Stimulated activated CD8-positive, alpha-beta memory T cell treated with anti-CD3 and anti-CD28 coated beads, Interleukin-12 subunit alpha, Interleukin-12 subunit beta, amount 100 ng/mL, for 1 hour (primary cell): ENCODE measurements at regions not wholly inside any gene's neighbourhood (a gene's known extent, or its start where the extent isn't known, plus 50 kb on each side); places are given as distances from the start of the nearest gene placed in this dataset.
"Not testable (repeated sequence)": the region's sequence is repeated elsewhere in the genome, so short reads cannot be mapped to it uniquely, and the experiment has no call there.

ENCODE experiments used
- DNase-seq: peaks from one replicate; pipeline ENCODE4 v3.0.0-alpha.2; 2020; ENCODE audit warnings: low read depth

DNA sequence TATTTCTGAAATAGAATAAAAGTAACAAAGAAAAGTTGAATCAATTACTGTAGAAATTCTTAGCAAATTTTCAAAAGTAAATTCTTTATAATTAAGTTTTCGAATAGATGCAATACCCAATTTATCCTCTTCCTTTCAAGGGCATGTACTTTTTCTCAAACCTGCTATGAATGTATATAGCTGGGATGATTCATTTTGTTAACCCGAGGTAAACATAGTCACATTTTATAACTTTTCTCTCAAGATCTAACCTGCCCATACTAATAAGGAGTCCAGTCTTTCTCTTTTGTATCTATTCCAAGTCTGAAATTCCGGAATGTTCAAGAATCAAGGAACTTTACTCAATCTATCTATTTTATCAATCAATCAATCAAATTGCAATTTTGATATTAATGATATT is 1072.9 kb downstream of the REEP3 start:
- no peak for DNase-seq

DNA sequence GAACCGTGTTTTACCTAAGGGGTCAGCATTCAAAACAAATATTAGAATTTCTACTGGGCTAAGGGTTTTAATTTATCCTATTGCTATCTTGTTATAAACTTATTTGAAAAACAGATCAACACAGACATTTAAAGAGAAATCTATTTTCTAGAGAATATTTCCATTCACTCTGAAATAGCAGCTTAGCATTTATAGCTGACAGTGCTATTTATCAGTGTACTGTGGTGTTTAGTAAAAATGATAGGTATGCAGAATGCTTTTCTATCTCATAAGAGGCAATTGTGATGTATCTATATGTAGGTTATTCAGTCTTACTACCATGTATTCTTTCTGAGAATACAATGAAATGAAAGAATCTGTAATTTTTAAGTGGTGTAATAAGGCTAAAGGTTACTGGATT is 1077.4 kb downstream of the REEP3 start:
- DNase-seq = no peak

DNA sequence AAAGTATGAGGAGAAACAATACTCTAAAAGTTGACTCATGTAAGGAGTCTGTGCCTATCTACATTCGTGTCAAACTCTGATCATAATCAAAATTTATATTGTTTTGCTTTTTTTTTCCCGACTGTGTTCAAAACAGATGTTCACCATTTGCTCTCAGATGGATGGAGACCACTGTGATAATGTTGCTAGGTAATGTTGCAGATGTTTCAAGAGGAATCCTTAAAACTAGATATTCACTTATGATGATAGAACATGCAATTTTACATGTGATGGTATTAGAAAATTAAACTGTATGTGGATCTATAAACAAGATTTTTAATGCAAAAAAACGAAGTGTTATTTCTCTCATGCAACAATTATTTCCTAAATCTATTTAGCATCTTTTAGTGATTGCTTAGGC is 1080.1 kb downstream of the REEP3 start:
- DNase-seq = no peak

DNA sequence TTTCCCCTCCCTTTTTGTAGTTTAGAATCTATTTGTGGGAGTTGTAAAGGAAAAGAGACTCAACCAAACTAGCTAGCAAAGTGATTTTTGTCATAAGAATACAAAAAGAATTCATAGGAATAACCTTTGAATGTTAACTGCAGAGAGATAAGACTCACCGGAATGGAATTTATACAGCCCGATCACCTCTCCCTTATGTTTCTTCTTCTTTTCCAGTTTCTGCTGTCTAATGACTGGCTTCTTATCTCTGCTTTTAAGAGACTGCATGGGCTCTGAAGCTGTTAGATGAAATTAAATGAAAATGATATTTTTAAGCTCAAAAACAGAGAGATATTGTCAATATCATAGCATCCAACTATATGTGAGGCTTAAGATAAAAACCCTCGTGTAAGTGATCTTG is 1095.9 kb downstream of the REEP3 start:
- DNase-seq = no peak

DNA sequence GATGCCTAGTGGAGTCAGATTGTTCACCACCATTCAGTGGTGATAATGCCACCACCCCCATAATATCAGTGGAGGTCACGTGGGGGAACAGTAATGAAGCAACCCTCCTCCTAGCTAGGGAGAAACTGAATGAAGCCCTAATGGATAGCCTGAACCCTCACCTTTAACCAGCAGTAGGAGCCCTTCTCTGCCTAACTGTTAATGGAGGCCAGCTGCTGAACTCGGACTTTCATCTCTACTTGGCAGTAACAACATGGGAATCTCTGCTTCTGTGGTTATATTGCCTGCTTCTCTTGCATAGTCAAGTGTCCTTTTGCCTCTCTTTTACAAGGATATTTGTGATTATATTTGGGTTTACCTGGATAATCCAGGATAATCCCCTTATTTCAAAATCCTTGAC is 1097.9 kb downstream of the REEP3 start:
- DNase-seq = no peak

DNA sequence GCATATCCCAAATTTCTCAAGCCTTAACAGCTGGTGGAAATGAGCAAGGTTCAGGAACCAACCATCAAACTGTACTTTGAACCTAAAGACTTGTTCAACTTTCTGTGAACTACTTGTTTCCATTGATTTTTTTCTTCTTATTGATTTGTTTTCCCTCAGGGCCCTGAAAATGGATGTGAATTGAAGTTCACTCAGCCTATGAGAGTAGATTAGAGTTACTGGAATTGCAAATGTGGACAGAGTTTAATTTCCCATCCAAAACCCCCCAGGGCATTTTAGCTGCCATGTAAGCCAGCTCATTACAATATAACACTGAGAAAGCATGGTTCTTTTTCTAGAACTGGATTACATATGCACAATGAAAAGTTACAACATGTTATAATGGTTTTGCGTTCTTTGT is 1105.7 kb downstream of the REEP3 start:
- DNase-seq = no peak

DNA sequence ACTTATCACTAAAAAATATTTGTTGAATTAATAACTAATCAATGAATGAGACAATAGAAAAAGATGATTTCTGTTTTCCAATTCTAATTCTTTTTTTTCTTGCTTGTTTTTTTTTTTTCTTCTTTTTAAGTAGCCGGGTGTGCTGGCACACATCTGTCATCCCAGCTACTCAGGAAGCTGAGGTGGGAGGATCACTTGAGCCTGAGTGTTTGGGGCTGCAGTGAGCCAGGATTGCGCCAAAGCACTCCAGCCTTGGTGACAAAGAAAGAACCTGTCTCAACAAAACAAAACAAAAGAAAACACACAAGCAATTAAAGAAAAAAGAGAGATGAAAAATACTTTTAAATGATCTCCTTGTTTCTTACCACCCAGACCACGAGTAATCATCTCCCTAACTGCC is 1109.3 kb downstream of the REEP3 start:
- DNase-seq = no peak

DNA sequence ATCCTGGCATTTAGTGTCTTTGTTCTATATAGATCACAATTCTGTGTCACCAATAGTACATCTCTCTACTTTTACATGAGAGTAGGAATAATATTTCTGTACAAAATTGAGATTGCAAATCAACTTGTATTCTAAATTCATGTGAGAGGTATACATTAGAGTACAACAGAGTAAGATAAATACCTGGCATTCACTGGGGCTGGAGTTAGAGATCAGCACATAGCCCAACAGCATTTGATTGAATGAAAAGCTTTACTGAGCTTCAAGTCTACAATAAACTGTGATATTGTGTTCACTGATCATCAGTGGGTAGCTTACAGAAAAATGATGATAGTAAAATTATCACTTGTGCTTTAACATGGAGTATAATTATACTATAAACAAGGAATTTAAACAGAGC is 1114.7 kb downstream of the REEP3 start:
- no peak for DNase-seq

DNA sequence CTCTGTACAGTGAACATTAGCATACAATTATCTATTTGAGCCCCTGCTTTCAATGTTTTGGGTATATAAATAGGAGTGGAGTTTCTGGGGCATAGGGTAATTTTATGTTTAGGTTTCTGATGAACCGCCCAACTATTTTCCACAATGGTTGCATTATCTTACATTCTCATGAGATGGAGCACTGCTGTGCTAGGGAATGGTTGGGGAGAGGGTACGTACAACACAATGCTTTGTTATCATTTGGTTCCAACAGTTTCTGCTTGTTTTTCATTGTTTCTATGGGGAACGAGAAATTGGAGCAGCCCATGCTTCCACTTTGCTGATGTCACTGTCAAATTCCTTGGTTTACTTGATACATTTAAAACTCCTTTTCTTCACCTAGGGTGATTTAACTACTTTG is 1115.3 kb downstream of the REEP3 start:
- no peak for DNase-seq

DNA sequence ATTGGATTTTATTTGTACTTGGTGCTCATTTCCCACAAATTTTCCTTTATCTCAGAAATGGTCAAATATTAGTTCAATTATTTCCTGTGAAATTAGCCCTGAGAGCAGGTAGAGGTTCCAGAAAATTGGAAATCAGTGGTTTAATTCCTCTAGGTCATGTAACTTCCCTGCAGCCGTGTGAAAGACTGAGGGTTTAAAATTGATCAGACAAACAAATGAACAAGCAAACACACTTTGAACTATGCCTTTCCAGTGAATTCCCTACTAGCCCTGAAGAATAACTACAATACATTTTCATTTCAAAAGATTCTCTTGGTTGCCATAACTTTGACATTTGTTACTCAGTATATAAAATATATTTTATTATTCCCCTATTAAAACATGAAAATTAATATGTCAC is 1116.7 kb downstream of the REEP3 start:
- DNase-seq = no peak

DNA sequence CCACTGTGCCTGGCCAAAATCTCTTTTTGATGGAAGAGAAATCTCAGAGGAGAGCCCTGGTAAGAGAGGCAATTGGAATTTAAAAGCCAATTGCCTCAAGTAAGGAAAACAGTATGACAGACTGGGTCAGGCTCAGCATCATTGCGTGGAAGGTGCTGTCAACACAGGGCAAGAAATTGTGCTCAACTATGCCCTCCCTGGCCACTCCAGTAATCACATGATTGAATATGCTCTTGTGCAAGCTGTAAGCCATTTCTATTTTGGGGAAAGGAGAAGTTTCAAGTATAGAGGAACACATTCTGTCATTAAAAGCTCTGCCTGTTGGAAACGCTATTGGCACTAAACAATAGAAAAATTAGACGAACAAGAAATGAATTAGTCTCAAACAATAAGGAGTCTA is 1127.7 kb downstream of the REEP3 start:
- DNase-seq = no peak

DNA sequence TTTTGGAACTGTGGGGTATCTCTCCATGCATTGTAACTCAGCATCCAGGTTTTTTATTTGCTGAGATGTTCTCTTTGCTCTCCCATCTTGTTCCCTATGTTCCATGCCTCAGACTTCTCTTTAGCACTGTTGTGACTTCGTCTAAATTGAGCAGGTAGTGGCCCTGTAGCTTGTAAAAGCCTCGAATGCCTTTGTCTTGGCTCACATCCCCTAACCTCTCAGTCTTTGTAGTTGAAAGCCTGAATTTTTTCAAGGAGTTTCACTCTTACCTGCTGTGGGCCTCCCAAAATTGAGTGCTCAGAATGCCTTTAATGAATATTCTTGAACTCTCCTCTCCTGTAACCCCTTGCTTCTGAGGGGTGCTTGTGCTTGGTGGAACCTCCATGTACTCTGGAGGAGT is 1137.3 kb downstream of the REEP3 start:
- DNase-seq = no peak

DNA sequence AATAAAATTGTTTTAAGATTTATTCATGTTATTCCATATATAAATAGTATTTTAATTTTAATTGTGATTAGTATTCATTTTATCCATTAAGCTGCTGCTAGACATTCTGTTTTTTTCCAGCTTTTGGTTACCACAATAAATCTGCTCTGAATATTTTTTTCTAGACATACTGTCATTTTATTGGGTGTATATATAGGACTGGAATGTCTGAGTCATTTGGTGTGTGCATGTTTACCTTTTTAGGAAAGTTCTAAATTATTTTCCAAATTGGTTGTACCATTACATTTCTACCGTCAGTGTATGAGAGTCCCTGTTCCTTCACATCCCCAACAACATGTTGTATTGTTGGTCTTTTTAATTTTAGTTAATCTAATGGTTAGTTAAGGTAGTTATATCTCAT is 1138.1 kb downstream of the REEP3 start:
- no peak for DNase-seq

DNA sequence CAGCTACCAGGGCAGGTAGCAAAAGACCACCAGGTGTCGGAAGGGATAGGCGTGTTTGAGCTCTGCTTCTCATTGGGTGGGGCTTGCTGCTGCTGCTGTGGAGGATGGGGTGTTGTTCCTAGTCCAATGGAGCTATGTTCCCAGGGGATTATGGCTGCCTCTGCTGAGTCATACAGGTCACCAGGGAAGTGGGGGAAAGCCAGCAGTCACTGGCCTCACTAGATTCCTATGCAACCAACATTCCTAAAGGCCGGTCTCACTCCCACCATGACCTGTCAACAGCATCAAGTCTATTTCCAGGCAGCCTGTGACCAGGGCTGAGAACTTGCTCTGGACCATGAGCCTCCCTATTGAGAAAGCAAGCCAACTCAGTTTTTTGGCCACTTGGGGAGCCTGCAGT is 1160.8 kb downstream of the REEP3 start:
- DNase-seq = no peak

DNA sequence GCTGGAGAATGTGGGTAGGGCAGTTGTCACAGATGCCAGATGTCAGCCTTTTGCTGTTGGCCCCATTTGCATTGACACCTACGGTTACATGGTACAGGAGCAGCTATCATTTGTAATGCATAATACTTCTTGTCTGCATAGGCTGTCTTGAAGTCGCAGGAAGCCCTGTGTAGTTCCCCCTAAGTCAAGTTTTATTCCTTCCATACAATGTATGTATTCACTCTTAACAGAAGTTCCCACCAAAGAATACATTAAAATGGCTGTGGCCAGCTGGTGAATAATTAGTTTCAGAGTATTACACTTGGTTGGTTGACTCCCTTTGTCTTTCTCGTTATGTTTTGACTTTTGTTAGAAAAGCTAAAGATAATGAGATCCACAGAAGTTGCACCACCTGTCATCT is 1169.0 kb downstream of the REEP3 start:
- DNase-seq = no peak

DNA sequence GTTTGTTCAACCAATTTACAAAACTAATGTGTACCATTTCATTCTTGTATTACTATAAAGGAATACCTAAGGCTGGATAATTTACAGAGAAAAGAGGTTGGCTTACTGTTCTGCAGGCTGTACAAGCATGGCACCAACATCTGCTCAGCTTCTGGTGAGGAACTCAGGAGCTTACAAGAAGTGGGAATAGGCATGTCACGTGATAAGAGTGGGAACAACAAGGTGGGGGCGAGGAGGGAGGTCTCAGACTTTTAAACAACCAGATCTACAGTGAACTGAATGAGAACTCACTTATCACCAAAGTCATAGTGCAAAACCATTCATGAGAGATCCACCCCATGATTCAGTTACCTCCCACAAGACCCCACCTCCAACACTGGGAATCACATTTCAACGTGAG is 1178.0 kb downstream of the REEP3 start:
- DNase-seq = no peak

DNA sequence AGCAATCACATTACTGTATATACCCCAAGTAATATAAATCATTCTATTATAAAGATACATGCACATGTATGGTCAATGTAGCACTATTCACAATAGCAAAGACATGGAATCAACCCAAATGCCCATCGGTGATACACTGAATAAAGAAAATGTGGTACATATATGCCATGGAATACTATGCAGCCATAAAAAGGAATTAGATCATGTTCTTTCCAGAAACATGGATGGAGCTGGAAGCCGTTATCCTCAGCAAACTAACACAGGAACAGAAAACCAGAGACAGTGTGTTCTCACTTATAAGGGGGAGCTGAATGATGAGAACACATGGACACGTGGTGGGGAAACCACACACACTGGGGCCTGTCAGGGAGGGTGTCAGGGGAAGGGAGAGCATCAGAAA is 1180.9 kb downstream of the REEP3 start:
- DNase-seq = not testable (repeated sequence)

DNA sequence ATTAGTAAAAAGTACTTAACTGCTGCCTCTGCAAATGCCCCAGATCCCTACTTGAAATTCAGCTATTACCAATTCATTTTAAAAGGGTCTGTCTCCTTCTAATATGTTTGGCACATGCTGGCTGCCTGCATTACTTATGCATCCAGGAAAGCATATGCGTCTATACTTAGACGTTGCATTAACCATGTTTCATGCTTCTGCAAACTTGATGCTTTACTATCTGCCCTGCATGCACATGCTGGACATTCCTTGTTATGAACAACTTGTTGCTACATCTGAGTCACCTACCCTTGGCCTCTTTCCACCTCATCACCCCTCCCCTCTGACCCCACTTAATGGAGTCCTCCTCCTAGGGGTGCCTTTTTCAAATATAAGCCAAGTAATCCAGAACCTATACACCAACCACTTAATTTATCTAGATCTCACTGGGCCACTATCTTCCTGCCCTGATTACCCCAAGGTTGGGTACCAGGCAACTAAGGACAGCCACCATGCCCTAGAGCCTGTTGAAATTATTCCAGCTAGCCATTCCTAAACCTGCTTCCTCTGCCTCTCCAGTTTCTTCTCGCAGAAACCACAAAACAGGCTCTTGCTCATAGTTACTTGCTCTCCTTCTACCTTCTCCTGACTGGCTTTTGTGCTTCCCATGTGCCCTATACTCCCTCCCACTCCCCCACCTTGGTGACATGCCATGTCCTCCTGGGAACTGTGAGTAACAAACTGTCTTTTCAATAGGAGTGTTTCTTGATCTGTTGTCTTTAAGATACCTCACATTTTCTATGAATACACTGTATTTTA is 1187.9 kb downstream of the REEP3 start:
- DNase-seq = no peak

DNA sequence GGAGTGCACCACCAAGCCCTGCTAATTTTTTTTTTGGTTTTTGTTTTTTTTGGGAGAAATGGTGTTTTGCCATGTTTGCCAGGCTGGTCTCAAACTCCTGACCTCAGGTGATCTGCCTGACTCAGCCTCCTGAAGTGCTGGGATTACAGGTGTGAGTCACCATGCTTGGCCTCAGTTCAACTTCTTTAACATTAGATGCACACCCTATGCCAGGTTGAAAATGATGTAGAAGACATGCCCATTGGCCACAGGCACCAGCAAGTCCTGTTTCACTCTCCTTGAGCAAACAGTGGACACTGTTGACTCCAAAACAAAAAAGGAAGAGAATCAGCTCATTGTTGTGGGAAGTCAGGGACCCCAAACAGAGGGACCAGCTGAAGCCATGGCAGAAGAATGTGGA is 1205.3 kb downstream of the REEP3 start:
- DNase-seq = no peak

DNA sequence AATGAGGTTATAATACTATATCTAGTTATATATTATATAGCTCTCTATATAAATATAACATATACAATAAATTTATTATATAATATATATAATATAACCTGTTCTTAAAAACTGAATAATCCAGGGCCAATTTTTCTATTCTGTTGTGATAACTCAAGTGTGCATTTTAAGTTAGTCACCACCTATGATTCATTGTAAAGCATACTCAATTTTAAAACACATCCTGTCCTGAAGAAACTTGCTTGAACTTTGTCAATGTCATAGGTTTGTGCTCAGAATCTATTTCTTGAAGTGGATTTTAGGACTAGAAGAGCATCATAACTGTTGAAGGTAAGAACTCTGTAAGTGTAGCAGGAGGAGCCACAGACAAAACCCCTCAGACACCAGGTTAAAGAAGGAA is 1209.8 kb downstream of the REEP3 start:
- DNase-seq = no peak

DNA sequence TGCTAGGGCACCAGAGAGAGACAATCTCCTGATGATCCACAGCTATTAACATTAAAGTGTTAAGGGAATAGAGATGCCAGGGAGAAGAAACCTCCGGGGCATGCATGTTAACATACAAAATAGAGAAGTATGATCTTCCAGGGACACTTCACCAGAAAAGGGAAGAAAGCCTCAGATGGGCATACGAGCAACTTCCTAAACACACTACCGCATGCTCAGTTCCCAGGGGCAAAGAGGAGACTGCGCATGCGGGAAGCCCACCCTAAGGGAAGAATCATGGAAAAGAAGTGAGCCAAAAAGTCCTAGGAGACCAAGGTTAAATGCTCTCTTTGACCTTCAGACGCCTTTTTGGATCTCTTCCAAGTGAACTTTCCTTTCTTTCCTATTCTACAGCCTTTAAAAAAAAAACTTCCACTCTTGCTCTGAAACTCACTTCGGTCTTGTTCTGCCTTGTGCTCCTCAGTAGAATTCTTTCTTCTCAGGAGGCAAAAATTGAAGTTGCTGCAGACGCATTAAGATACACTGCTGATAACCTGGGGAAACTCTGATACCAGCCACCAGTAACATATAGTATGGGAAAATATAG is 1211.3 kb downstream of the REEP3 start:
- DNase-seq = no peak

DNA sequence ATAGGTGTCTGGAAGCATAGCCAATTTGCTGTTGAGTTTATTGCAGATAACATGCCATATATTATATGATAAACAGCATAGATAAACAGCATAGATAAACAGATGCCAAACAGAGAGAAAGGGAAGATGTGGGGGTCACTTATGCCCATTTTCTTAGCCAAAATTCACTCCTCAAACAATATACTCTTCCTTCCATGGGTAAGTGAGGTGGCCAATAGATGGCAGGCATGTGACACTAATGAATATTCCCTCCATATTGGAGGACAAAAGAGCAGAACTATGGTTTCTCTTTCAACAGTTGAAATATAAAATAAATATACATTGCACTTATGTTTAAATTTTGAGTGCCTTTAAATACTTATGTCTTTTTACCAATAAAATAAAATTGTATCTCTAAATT is 1212.8 kb downstream of the REEP3 start:
- no peak for DNase-seq

DNA sequence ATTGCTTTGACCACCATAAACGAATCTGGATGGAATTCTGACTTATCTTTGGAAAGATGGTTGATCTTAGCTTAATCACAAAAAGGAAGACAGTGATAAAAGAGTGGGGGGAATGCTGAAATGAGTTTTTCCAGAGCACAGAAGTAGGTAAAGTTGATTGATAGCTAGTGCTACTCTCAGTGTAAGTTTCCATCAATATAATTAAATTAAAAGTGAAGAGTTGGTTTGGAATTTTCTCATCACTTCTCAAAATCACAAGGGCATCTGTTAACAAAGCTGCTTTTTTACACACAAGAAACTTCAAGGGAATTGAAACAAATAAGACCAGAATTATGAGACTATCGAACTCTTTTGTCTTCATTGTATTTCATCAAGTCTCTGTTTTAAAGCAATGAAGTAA is 1217.3 kb downstream of the REEP3 start:
- no peak for DNase-seq

DNA sequence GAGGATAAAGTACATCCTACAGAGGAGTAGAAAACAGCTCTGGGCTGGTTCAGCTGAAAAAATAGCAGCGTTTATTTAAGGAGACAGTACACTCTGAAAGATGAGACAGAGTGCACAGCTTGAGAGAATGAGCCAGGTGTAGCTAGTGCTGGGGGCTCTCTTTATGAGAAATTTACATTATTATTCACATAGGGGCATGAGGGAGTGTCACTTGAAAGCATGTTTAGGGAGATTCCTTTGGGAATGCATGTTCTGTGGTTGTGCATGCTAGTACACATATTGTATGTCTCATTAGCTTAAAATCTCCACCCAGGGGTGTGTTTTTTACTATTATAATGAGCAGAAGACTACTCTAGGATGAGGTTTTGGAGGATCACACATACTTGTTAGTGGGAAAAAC is 1224.4 kb downstream of the REEP3 start:
- DNase-seq = no peak
